A673 (cell line): ENCODE measurements at regions not wholly inside any gene's neighbourhood (a gene's known extent, or its start where the extent isn't known, plus 50 kb on each side); places are given as distances from the start of the nearest gene placed in this dataset.

Experiments
- CTCF ChIP-seq: fragments of 300-800, 200-600 bp; sonication (generic); conservative IDR thresholded peaks from 2 replicates; pipeline ENCODE4 v1.5.1; 2017; ENCODE audit warnings: low read depth, mild to moderate bottlenecking, antibody characterized with exemption, low read length, moderate library complexity, mixed read lengths
- EZH2 ChIP-seq: fragments of 200-600 bp; sonication (generic); IDR thresholded peaks from 2 replicates; pipeline ENCODE4 v1.6.1; 2017; ENCODE audit warnings: borderline replicate concordance, low read depth, mild to moderate bottlenecking, mixed read lengths, antibody characterized with exemption, low read length; ENCODE audit not compliant: poor library complexity, severe bottlenecking

- TF ChIP-seq CTCF (no peak), EZH2 (no peak)
Observed at GRCh38 chr2:4507661-4508060, 804.3 kb downstream of the DCDC2C start.
